NB4 (cell line): ENCODE measurements at regions not wholly inside any gene's neighbourhood (a gene's known extent, or its start where the extent isn't known, plus 50 kb on each side); places are given as distances from the start of the nearest gene placed in this dataset.

Source experiments
- CTCF ChIP-seq: IDR thresholded peaks from one replicate; pipeline ENCODE4 v1.5.1; 2012; ENCODE audit warnings: low read depth, low read length
- POLR2A ChIP-seq: IDR thresholded peaks from 2 replicates; pipeline ENCODE4 v1.6.1; 2011; ENCODE audit warnings: mild to moderate bottlenecking; ENCODE audit not compliant: insufficient read length; ENCODE audit errors: extremely low read depth

- no peak for TF ChIP-seq POLR2A
- no peak for TF ChIP-seq CTCF
These were observed 176.4 kb downstream of the PTPN20 start for GRCh38 chr10:47087667-47088066.
